PC-3 (cell line): ENCODE measurements at regions not wholly inside any gene's neighbourhood (a gene's known extent, or its start where the extent isn't known, plus 50 kb on each side); places are given as distances from the start of the nearest gene placed in this dataset.

Experiments
- ATAC-seq: fragments of 200-7000 bp; cut with Tn5 transposase; 2 replicates; pipeline ENCODE4 v1.9.1; 2020; ENCODE audit warnings: mild to moderate bottlenecking, moderate library complexity
- BruUV-seq: library from RNA; stranded (reverse); fragments of 400-500 nt; replicated peaks from 2 replicates; lab custom pipeline; 2021; lab: Mats Ljungman, UMichigan
- CTCF ChIA-PET: fragments of 300-600 bp; sonication (Branson Sonifier 250); formaldehyde crosslinking; loops from one replicate; lab custom pipeline; 2022; ENCODE audit warnings: antibody characterized with exemption; lab: Charles Lee
- POLR2A ChIA-PET: fragments of 300-600 bp; sonication (Branson Sonifier 250); formaldehyde crosslinking; loops from one replicate; lab custom pipeline; 2022; ENCODE audit warnings: antibody characterized with exemption; ENCODE audit not compliant: unreplicated experiment; lab: Charles Lee
- DNase-seq: peaks from one replicate; pipeline ENCODE4 v3.0.0-alpha.2; 2015
- H2AFZ ChIP-seq: fragments of 300-600 bp; sonication (generic); 2 replicates; pipeline ENCODE4 v1.6.0; 2016; ENCODE audit warnings: antibody characterized with exemption, low read length
- H3F3A ChIP-seq: fragments of 300-600 bp; sonication (generic); one replicate; pipeline ENCODE4 v1.6.0; 2017; ENCODE audit warnings: antibody characterized with exemption, low read length, control low read depth, mild to moderate bottlenecking; ENCODE audit not compliant: unreplicated experiment
- H3K27ac ChIP-seq: fragments of 300-600 bp; sonication (generic); 2 replicates; pipeline ENCODE4 v1.5.1; 2016; ENCODE audit warnings: mild to moderate bottlenecking, low read length
- H3K27me3 ChIP-seq: fragments of 300-600 bp; sonication (generic); 2 replicates; pipeline ENCODE4 v1.6.1; 2016; ENCODE audit warnings: low read length, mixed read lengths
- H3K36me3 ChIP-seq: fragments of 300-600 bp; sonication (generic); 2 replicates; pipeline ENCODE4 v1.6.1; 2016; ENCODE audit warnings: low read depth, mixed run types, low read length, mixed read lengths
- H3K4me1 ChIP-seq: fragments of 300-600 bp; sonication (generic); 2 replicates; pipeline ENCODE4 v1.5.1; 2016; ENCODE audit warnings: low read length; ENCODE audit not compliant: insufficient read depth
- H3K4me2 ChIP-seq: fragments of 300-600 bp; sonication (generic); 2 replicates; pipeline ENCODE4 v1.6.0; 2016; ENCODE audit warnings: low read length
- H3K4me3 ChIP-seq: fragments of 300-600 bp; sonication (generic); 2 replicates; pipeline ENCODE4 v1.5.1; 2016; ENCODE audit warnings: mild to moderate bottlenecking, low read length, mixed read lengths
- H3K79me2 ChIP-seq: fragments of 300-600 bp; sonication (generic); 2 replicates; pipeline ENCODE4 v1.6.1; 2017; ENCODE audit warnings: low read length, mixed read lengths
- H3K9ac ChIP-seq: fragments of 300-600 bp; sonication (generic); 2 replicates; pipeline ENCODE4 v1.6.0; 2016; ENCODE audit warnings: mild to moderate bottlenecking, low read length
- H3K9me2 ChIP-seq: fragments of 300-600 bp; sonication (generic); replicated peaks from 2 replicates; pipeline ENCODE4 v1.6.1; 2016; ENCODE audit warnings: mixed run types, low read length, mixed read lengths
- H3K9me3 ChIP-seq: fragments of 300-600 bp; sonication (generic); 2 replicates; pipeline ENCODE4 v1.6.1; 2016; ENCODE audit warnings: low read length, mixed read lengths
- H4K20me1 ChIP-seq: fragments of 300-600 bp; sonication (generic); 2 replicates; pipeline ENCODE4 v1.6.1; 2016; ENCODE audit warnings: low read length, mixed read lengths
- EZH2 ChIP-seq: fragments of 300-600 bp; sonication (generic); IDR thresholded peaks from one replicate; pipeline ENCODE4 v1.6.1; 2017; ENCODE audit warnings: antibody characterized with exemption, mild to moderate bottlenecking, low read length; ENCODE audit not compliant: unreplicated experiment
- EZH2phosphoT487 ChIP-seq: fragments of 300-600 bp; sonication (generic); IDR thresholded peaks from 2 replicates; pipeline ENCODE4 v1.6.1; 2018; ENCODE audit warnings: mild to moderate bottlenecking, antibody characterized with exemption, low read length, borderline replicate concordance
- intact Hi-C: fragments of 100-400 bp; cut with micrococcal nuclease; formaldehyde crosslinking; loops from 2 replicates; pipeline ENCODE4 v1.9.0; 2023
- TF ChIP-seq, protein P1 (sequence below): fragments of 300-600 bp; sonication (generic); conservative IDR thresholded peaks from 2 replicates; pipeline ENCODE4 v1.5.1; 2017; ENCODE audit warnings: antibody characterized with exemption, low read depth, mild to moderate bottlenecking, low read length

DNA sequence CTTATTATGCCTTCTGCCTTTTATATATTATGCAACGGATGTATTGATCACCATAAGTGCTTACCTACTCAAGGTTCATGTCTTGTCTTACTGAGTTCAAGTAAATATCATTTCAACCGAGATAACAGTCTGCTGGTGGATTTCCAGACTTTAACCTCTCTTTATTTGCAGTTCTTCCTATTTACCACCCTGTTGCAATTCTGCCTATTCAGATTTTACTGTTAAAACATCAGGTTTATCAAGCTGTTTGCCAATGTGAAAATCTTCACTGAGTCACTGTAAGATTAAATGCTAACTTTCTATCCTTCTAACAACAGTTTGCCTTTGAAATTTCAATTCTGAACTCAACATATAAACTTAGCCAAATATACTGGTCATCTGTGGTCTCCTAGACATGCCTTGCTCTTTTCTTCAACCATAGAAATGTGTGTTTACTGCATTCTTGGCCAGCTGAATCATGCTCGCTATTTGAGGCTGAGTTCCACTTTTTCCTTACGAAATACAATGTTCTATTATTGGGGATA is 471.7 kb upstream of the RORB start:
- Histone ChIP-seq H3K79me2 (no peaks in the 10 kb centered on the region), H3K9me2 (no peaks in the 10 kb centered on the region), H3K4me1 (no peaks in the 10 kb centered on the region), H3K9me3 (no peaks in the 10 kb centered on the region), H3K27me3 (no peaks in the 10 kb centered on the region), H3K36me3 (no peaks in the 10 kb centered on the region), H2AFZ (no peak overlapping the region), H4K20me1 (no peaks in the 10 kb centered on the region), H3F3A (no peaks in the 10 kb centered on the region), H3K9ac (no peak overlapping the region), H3K4me3 (no peak overlapping the region), H3K4me2 (no peak overlapping the region), H3K27ac (no peak overlapping the region)
- ATAC-seq (no peak), DNase-seq (peak; percentile 27)
- intact Hi-C loops: no loop called here
- POLR2A ChIA-PET: no interaction called here
- BruUV-seq: no TSS peak
- TF ChIP-seq EZH2 (no peak), EZH2phosphoT487 (no peak)
- TF ChIP-seq, protein P1, sequence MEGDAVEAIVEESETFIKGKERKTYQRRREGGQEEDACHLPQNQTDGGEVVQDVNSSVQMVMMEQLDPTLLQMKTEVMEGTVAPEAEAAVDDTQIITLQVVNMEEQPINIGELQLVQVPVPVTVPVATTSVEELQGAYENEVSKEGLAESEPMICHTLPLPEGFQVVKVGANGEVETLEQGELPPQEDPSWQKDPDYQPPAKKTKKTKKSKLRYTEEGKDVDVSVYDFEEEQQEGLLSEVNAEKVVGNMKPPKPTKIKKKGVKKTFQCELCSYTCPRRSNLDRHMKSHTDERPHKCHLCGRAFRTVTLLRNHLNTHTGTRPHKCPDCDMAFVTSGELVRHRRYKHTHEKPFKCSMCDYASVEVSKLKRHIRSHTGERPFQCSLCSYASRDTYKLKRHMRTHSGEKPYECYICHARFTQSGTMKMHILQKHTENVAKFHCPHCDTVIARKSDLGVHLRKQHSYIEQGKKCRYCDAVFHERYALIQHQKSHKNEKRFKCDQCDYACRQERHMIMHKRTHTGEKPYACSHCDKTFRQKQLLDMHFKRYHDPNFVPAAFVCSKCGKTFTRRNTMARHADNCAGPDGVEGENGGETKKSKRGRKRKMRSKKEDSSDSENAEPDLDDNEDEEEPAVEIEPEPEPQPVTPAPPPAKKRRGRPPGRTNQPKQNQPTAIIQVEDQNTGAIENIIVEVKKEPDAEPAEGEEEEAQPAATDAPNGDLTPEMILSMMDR: no peak
- CTCF ChIA-PET: no interaction called here

DNA sequence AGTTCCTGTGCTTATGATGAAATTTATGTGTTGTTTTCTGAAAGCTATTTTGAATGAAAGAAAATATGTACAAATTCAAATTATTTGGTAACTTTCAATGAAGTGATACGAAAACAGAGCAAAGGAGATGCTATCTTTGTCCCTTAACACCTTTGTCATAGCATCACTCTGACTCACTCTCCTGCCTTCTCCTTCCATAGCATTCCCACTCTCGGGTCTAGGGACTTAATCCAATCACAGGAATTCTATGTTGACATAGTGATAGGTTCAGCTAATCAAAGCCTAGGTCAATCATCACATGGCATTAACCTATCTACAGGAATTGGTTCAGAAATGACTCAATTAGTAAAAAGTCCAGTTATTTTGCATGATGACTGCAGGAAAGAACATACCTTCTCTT is 464.7 kb upstream of the RORB start:
- DNase-seq: no peak
- H3K4me3 ChIP-seq: no peak overlapping the region
- TF ChIP-seq EZH2: no peak
- TF ChIP-seq EZH2phosphoT487: no peak
- TF ChIP-seq, protein P1: no peak
- no peak overlapping the region for H2AFZ ChIP-seq
- POLR2A ChIA-PET: no interaction called here
- BruUV-seq: no TSS peak
- no peak overlapping the region for H3K27ac ChIP-seq
- no peaks in the 10 kb centered on the region for H3K79me2 ChIP-seq
- CTCF ChIA-PET: no interaction called here
- no peak for ATAC-seq
- H3K4me2 ChIP-seq: no peak overlapping the region
- no peaks in the 10 kb centered on the region for H3K27me3 ChIP-seq
- no peak overlapping the region for H3K9ac ChIP-seq
- no peaks in the 10 kb centered on the region for H3K36me3 ChIP-seq
- H3F3A ChIP-seq: no peaks in the 10 kb centered on the region
- intact Hi-C loops: no loop called here
- H3K9me2 ChIP-seq: no peaks in the 10 kb centered on the region
- H3K9me3 ChIP-seq: no peaks in the 10 kb centered on the region
- no peaks in the 10 kb centered on the region for H4K20me1 ChIP-seq
- H3K4me1 ChIP-seq: no peaks in the 10 kb centered on the region

DNA sequence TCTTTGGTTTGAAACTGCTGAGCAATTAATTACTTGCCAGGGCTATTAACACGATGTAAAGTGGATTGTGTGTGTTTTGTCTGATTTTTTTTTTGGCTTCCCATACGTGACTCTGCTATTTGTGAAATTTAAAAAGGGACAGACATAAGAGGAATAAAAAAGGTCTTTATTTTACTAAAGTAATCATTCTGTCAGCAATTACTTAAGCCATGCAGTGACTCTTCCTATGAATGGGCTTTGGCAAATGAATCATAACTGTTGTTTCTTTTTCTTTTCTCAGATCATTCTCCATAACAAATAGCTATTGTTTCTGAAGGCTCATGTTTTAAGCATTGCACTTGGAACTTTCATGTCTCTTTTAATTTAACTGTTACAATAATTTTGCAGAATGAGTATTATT is 461.3 kb upstream of the RORB start:
- no peaks in the 10 kb centered on the region for H3K9me2 ChIP-seq
- no TSS peak for BruUV-seq
- H3K27me3 ChIP-seq: no peaks in the 10 kb centered on the region
- H4K20me1 ChIP-seq: no peaks in the 10 kb centered on the region
- no peaks in the 10 kb centered on the region for H3K36me3 ChIP-seq
- no peak overlapping the region for H3K27ac ChIP-seq
- no peaks in the 10 kb centered on the region for H3F3A ChIP-seq
- H2AFZ ChIP-seq: no peak overlapping the region
- POLR2A ChIA-PET: no interaction called here
- intact Hi-C loops: no loop called here
- H3K9ac ChIP-seq: no peak overlapping the region
- H3K4me1 ChIP-seq: no peaks in the 10 kb centered on the region
- DNase-seq: no peak
- H3K9me3 ChIP-seq: no peaks in the 10 kb centered on the region
- H3K79me2 ChIP-seq: no peaks in the 10 kb centered on the region
- TF ChIP-seq EZH2phosphoT487: no peak
- TF ChIP-seq, protein P1: no peak
- no peak for TF ChIP-seq EZH2
- ATAC-seq: no peak
- CTCF ChIA-PET: no interaction called here
- no peak overlapping the region for H3K4me3 ChIP-seq
- no peak overlapping the region for H3K4me2 ChIP-seq
